ENCODE measurements at regions not wholly inside any gene's neighbourhood (a gene's known extent, or its start where the extent isn't known, plus 50 kb on each side); places are given as distances from the start of the nearest gene placed in this dataset.

GRCh38 chr20:48105526-48105925 lies 320.2 kb upstream of the SULF2 start:
- TF ChIP-seq CTCF (IDR thresholded peaks at IDR 0.05; ENCODE audit: insufficient read depth, low read length) (no peak), POLR2AphosphoS5 (IDR thresholded peaks at IDR 0.05; ENCODE audit: low read depth) (no peak)
